ENCODE measurements at regions not wholly inside any gene's neighbourhood (a gene's known extent, or its start where the extent isn't known, plus 50 kb on each side); places are given as distances from the start of the nearest gene placed in this dataset.

DNA sequence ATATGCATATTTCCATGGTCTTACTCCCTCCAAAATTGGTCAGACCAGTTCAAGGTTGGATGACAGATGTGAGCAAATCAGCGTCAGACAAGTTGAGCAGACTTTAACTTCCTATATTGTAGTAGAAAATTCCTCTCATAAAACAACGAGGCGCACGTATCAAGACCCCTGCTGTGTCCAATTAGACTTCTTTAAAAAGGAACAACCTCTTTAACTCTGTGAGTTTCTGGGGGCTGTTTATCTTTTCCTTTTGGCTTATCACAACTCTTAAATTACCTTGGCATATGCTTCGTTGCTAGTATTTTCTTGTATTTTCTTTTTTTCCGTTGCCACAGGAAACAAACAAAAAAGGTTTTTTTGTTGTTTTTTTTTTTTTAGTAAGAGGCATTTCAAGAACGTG lies 398.2 kb upstream of the WWC1 start:
- Histone ChIP-seq H2AFZ (no peak overlapping the region), H3K9me2 (replicated peaks; ENCODE audit: insufficient read depth) (no peaks in the 10 kb centered on the region), H3K27ac (no peak overlapping the region), H3K79me2 (no peaks in the 10 kb centered on the region), H3K36me3 (replicated peaks; ENCODE audit: insufficient read depth, low read depth) (no peaks in the 10 kb centered on the region), H3K4me1 (ENCODE audit: insufficient read depth) (no peaks in the 10 kb centered on the region), H4K20me1 (ENCODE audit: insufficient read depth, poor library complexity, severe bottlenecking) (no peaks in the 10 kb centered on the region), H3K9me3 (ENCODE audit: low read depth) (no peaks in the 10 kb centered on the region), H3K4me2 (no peak overlapping the region), H3K4me3 (no peak overlapping the region), H3K27me3 (no peaks in the 10 kb centered on the region)
- WGBS (ENCODE audit: low lambda C conversion rate, missing lambda C conversion rate) = 56% methylated on average over 7 of the region's 7 CpGs
- DNase-seq (ENCODE audit: low spot score) = no peak
- TF ChIP-seq EZH2 (IDR thresholded peaks at IDR 0.05; ENCODE audit: borderline replicate concordance) = no peak
- TF ChIP-seq, protein P1, sequence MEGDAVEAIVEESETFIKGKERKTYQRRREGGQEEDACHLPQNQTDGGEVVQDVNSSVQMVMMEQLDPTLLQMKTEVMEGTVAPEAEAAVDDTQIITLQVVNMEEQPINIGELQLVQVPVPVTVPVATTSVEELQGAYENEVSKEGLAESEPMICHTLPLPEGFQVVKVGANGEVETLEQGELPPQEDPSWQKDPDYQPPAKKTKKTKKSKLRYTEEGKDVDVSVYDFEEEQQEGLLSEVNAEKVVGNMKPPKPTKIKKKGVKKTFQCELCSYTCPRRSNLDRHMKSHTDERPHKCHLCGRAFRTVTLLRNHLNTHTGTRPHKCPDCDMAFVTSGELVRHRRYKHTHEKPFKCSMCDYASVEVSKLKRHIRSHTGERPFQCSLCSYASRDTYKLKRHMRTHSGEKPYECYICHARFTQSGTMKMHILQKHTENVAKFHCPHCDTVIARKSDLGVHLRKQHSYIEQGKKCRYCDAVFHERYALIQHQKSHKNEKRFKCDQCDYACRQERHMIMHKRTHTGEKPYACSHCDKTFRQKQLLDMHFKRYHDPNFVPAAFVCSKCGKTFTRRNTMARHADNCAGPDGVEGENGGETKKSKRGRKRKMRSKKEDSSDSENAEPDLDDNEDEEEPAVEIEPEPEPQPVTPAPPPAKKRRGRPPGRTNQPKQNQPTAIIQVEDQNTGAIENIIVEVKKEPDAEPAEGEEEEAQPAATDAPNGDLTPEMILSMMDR (IDR thresholded peaks at IDR 0.05; ENCODE audit: poor library complexity) = no peak
- no peak for TF ChIP-seq EZH2phosphoT487 (IDR thresholded peaks at IDR 0.05; ENCODE audit: low read depth, severe bottlenecking, unreplicated experiment)

DNA sequence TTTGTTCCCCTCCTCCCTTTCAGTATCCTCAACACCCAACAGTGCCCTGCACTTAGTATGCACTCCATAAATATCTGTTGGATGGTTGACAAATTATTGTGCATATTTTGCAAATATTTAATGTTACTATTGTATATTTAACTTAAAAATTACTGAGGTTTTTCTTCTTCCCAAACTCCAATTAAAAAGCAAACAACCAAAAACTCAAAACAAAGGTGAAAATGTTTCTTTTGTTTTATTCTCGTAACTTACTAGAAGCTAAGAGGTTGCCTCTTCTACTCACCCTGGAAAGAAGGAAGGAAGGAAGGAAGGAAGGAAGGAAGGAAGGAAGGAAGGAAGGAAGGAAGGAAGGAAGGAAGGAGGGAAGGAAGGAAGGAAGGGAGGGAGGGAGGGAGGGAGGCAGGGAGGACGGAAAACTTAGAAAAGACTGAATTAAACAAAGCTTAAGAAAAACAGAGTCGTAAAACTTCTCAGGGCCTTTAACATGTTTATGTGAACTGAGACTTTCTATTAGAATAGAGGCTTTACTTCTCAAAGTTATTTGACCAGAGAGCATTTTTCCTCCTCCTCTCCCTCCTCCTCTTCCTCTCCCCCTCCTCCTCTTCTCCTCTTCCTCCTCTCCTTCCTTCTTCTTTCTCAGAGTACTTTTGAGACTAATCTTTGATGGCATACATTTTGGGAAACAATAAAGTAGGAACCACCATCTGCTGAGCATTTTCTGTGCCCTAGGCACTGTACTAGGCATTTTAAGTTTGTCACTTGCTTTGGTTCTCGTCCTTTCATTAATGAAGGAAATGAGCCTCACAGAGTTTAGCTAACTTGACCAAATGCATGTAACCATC lies 396.6 kb upstream of the WWC1 start:
- 76% methylated on average over 3 of the region's 4 CpGs for WGBS (ENCODE audit: low lambda C conversion rate, missing lambda C conversion rate)
- no peak overlapping the region for H3K4me3 ChIP-seq
- no peaks in the 10 kb centered on the region for H3K9me3 ChIP-seq (ENCODE audit: low read depth)
- H3K9me2 ChIP-seq (replicated peaks; ENCODE audit: insufficient read depth) = no peaks in the 10 kb centered on the region
- no peaks in the 10 kb centered on the region for H4K20me1 ChIP-seq (ENCODE audit: insufficient read depth, poor library complexity, severe bottlenecking)
- H3K4me1 ChIP-seq (ENCODE audit: insufficient read depth) = no peaks in the 10 kb centered on the region
- H3K36me3 ChIP-seq (replicated peaks; ENCODE audit: insufficient read depth, low read depth) = no peaks in the 10 kb centered on the region
- no peak for DNase-seq (ENCODE audit: low spot score)
- no peaks in the 10 kb centered on the region for H3K27me3 ChIP-seq
- H2AFZ ChIP-seq = no peak overlapping the region
- no peak overlapping the region for H3K4me2 ChIP-seq
- H3K27ac ChIP-seq = no peak overlapping the region
- no peak for TF ChIP-seq EZH2phosphoT487 (IDR thresholded peaks at IDR 0.05; ENCODE audit: low read depth, severe bottlenecking, unreplicated experiment)
- TF ChIP-seq EZH2 (IDR thresholded peaks at IDR 0.05; ENCODE audit: borderline replicate concordance) = no peak
- TF ChIP-seq, protein P1 (IDR thresholded peaks at IDR 0.05; ENCODE audit: poor library complexity) = no peak
- no peaks in the 10 kb centered on the region for H3K79me2 ChIP-seq

DNA sequence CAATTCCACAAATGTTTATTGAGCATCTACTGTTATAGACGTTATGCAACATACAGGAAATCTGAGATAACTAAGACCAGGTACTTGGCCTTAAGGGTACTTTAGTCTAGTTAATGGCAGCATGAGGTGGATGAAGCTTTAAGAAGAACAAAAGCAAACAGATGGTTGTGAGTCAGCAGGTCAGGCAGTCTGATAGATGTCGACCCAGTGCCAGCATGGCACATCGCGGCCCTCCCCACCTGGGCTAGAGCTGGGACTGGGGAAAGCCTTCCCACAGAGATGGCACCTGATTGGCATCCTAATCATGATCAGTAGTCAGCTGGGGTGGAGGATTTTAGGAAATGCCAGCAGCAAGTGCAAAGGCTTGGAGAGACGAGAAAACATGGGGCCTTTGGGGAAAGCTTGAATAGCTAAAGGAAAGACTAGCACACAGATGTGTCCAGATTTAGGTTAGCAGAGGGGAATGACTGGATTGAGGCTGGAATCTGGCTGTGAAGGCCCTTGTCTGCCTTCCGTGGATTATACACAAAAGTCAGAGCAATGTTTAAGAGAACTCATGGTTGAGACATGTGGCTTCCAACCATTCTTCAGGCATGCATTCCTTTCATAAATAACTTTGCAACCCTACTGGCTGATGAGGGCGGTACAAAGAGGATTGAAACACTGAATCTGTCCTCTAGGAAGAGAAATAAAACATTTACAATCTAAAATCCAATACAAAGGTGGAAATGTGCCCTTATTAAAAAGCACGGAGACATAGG lies 395.4 kb upstream of the WWC1 start:
- H3K9me2 ChIP-seq (replicated peaks; ENCODE audit: insufficient read depth) = no peaks in the 10 kb centered on the region
- no peaks in the 10 kb centered on the region for H3K79me2 ChIP-seq
- no peak overlapping the region for H3K4me3 ChIP-seq
- H3K4me2 ChIP-seq = no peak overlapping the region
- no peak overlapping the region for H2AFZ ChIP-seq
- H3K27ac ChIP-seq = no peak overlapping the region
- no peaks in the 10 kb centered on the region for H3K9me3 ChIP-seq (ENCODE audit: low read depth)
- H3K4me1 ChIP-seq (ENCODE audit: insufficient read depth) = no peaks in the 10 kb centered on the region
- no peaks in the 10 kb centered on the region for H3K27me3 ChIP-seq
- WGBS (ENCODE audit: low lambda C conversion rate, missing lambda C conversion rate) = 91% methylated on average over 8 of the region's 8 CpGs
- H4K20me1 ChIP-seq (ENCODE audit: insufficient read depth, poor library complexity, severe bottlenecking) = no peaks in the 10 kb centered on the region
- TF ChIP-seq, protein P1 (IDR thresholded peaks at IDR 0.05; ENCODE audit: poor library complexity) = no peak
- TF ChIP-seq EZH2phosphoT487 (IDR thresholded peaks at IDR 0.05; ENCODE audit: low read depth, severe bottlenecking, unreplicated experiment) (no peak), EZH2 (IDR thresholded peaks at IDR 0.05; ENCODE audit: borderline replicate concordance) (no peak)
- no peaks in the 10 kb centered on the region for H3K36me3 ChIP-seq (replicated peaks; ENCODE audit: insufficient read depth, low read depth)
- DNase-seq (ENCODE audit: low spot score) = no peak

Measured in hepatocyte (in vitro differentiated cells).